GM12891 (cell line): ENCODE measurements at regions not wholly inside any gene's neighbourhood (a gene's known extent, or its start where the extent isn't known, plus 50 kb on each side); places are given as distances from the start of the nearest gene placed in this dataset.

Experiments used
- DNase-seq: peaks from one replicate; pipeline ENCODE4 v3.0.0; 2011; ENCODE audit warnings: low spot score; ENCODE audit not compliant: insufficient read length
- FAIRE-seq: peaks from 2 replicates; lab custom pipeline; 2011; peaks lifted over from hg19 to GRCh38; lab: Jason Lieb, UNC
- PAX5 ChIP-seq: IDR thresholded peaks from 2 replicates; pipeline ENCODE4 v1.6.1; 2011; ENCODE audit warnings: low read length, moderate library complexity, mild to moderate bottlenecking; ENCODE audit not compliant: insufficient read depth, severe bottlenecking
- POLR2A ChIP-seq: IDR thresholded peaks from 2 replicates; pipeline ENCODE4 v1.6.1; 2011; ENCODE audit warnings: low read depth, low read length, control low read depth
- POLR2AphosphoS5 ChIP-seq: IDR thresholded peaks from 2 replicates; pipeline ENCODE4 v1.6.1; 2011; ENCODE audit warnings: low read depth, low read length, control low read depth
- POU2F2 ChIP-seq: IDR thresholded peaks from 2 replicates; pipeline ENCODE4 v1.6.1; 2011; ENCODE audit warnings: low read depth, mild to moderate bottlenecking, control low read depth, low read length, moderate library complexity
- SPI1 ChIP-seq: IDR thresholded peaks from 2 replicates; pipeline ENCODE4 v1.6.1; 2011; ENCODE audit warnings: low read depth, low read length, control low read depth
- TAF1 ChIP-seq: IDR thresholded peaks from 2 replicates; pipeline ENCODE4 v1.6.1; 2011; ENCODE audit warnings: low read depth, low read length, control low read depth

DNA sequence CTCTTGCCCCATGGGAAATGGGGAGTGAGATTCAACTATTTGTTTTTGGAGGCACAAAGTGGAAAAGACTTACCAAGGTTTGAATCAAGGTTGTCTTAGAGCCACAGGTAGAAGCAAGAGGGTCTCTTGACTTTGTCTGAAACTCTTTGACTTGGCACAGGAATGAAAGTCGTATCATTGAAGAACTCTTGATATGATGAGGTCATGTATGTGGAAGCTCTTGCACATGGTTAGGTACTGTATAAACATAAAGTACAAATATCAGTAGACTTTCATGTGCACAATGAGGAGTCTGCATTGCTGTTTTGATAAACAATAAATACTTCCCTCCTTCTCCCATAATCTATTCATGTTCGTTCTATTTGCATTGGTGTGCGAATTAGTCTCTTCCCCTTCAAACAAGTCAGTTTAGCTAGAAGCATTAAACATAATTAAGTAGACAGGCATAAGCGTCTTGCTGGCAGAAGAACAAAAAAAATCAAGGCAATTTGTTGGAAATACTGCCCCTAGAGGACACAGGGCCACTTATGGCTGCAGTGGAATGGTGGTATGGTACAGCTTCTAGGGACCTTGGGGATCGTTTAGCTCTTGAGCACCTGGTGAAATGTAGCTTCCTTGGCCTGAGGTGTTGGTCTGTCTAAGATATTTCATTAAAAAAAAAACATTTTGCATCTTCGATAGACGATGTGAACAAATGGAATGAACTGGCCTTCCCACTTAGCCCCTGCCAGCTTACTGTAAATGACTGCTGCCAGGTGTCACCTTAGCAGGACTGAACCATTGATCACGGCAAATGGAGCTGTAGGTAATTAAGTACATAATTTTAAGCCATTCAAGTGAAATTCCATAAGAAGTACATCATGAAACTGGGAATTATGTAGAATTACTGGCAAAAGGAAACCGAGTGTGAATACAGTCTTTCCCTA, 218.0 kb upstream of the GALNT2 start:
- DNase-seq (no peak), FAIRE-seq (no peak)
- TF ChIP-seq POLR2A (no peak), SPI1 (no peak)

DNA sequence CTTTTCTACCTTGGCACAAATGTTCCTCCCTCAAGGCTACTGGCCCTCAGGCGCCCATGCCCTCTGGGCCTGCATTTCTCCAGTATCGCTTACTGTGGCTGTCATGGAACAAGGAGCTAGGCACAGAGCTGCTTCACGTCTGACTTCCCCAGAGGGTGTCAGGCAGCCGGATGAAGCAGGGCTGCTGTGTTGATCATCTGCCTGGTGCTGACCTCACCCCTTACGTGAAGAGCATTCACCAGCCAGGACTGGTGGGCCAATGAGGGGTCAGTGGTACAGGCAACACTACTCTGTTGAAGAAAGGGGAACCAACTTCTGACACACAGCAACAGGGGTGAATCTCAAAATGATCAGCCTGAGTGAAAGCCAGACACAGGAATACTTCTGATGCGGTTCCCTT, 215.5 kb upstream of the GALNT2 start:
- no peak for DNase-seq
- no peak for FAIRE-seq

DNA sequence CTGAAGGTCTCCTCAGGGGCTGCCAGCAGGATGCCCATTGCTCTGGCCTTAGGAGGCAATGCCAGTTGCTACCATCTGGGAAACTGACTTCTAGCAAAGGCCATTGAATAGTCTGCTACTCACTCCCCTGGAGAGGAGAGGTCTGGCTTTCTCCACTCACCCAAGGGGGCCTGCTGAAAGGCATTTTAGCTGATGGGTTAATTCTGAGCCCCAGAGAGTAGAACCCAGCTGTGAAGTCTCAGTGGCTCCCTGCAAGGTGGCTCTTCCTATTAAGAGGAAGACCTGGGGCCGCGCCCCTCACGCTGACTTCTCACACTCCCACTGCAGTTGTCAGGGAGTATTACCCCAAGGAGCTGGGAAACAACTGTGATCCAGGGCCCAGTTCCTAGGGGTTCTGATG, 213.3 kb upstream of the GALNT2 start:
- no peak for DNase-seq
- TF ChIP-seq TAF1 = no peak
- no peak for TF ChIP-seq POLR2AphosphoS5
- TF ChIP-seq POU2F2 = no peak
- TF ChIP-seq POLR2A = no peak
- TF ChIP-seq SPI1 = no peak
- no peak for TF ChIP-seq PAX5
- FAIRE-seq = no peak

More for the DNA sequence above, 215.5 kb upstream of the GALNT2 start:
- TF ChIP-seq PAX5 = no peak
- TF ChIP-seq TAF1 = no peak
- TF ChIP-seq POLR2A = no peak
- no peak for TF ChIP-seq SPI1
- no peak for TF ChIP-seq POU2F2

DNA sequence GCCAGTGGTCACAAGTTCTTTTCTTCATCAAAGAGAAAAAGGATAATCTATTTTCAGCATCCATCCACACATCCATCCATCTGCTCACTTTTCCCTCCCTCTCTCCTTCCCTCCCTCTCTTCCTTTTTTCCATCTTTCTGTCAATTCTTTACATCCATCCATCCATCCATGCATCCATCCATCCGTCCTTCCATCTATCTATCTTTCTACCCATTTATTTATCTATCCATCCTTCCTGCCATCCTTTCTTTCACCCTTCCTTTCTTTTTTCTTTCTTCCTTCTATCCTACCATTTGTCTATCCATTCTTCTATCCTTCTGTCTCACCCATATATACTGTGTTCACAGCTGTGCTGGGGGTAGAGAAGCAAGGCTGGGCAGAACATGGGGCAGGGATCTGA, 212.4 kb upstream of the GALNT2 start:
- DNase-seq (no peak), FAIRE-seq (no peak)
- TF ChIP-seq POLR2A (no peak), POLR2AphosphoS5 (no peak), PAX5 (no peak), SPI1 (no peak), POU2F2 (no peak), TAF1 (no peak)

DNA sequence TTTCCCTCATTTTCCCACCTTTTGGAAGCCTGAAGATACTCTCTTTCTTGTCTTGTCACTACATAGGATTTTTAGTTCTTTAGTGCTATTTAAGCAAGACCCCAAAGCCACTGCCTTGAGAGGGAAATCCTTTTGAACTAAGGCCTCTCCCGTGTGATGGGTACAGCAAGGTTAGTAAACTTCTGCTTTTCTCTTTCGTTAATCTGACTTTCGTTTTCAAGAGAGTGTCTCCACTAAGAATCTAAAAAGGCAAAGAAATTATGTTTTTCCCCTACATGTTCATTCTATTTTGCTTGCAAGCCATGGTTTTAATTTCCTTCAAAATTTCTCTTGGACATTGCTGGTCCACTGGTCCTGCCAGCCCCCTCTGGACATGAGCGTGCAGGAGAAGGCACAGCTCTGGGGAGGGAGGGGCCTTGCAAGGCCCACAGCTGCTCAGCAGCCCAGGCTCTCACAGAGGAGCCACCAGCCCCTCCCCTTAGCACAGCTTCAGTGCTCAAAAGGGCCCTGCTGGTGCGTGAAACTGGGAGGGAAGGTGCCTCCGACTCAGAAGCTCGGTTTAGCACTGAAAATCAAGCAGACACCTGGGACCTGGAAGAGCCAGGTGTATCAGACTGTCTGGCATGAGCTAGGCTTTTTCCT, 210.9 kb upstream of the GALNT2 start:
- peak; percentile 92 for FAIRE-seq
- DNase-seq = peak; percentile 59
- no peak for TF ChIP-seq POLR2AphosphoS5
- no peak for TF ChIP-seq SPI1
- TF ChIP-seq POLR2A = no peak
- TF ChIP-seq TAF1 = no peak

DNA sequence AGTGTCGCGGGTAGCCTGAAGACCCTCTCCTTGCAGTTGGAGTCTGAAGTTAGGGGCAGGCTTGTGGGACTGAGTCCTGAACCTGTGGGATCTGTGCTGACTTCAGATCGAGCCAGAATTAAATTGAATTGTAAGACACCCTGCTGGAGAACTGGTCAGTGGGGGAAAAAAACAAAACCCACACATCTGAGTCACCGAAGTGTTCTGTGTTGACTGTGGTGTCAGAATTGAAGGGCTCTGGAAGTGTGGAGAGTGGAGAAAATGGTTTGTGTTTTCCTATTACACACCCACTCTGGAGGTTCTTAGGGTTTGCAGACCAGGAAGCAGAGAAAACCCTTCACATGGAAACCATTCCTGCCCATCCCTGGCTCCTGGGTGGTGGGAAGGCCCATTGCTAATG, 209.5 kb upstream of the GALNT2 start:
- DNase-seq (no peak), FAIRE-seq (peak; percentile 35)
- TF ChIP-seq POU2F2 (no peak), SPI1 (no peak), PAX5 (no peak), POLR2A (no peak), TAF1 (no peak), POLR2AphosphoS5 (no peak)

DNA sequence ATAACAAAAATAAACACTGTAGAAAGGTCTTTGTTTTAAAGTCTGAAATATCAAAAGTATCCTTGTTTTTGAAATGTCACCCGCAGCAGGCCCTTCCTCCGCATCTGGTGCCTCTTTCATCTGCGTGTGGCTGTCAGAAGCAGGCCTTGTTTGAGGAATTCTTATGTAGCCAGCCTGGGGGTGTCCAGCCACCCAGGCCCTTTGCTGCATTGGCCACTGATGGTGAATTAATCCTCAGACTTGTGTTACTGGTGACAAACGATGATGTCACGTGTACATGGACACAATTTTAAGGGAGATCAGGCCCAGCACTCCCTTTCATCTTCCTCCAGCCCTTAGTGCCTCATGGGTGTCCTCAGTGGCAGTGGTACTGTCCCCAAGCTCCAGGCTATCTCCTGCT, 208.0 kb upstream of the GALNT2 start:
- no peak for DNase-seq
- TF ChIP-seq TAF1 (no peak), PAX5 (no peak), SPI1 (no peak), POLR2AphosphoS5 (no peak), POU2F2 (no peak), POLR2A (no peak)
- FAIRE-seq = no peak

DNA sequence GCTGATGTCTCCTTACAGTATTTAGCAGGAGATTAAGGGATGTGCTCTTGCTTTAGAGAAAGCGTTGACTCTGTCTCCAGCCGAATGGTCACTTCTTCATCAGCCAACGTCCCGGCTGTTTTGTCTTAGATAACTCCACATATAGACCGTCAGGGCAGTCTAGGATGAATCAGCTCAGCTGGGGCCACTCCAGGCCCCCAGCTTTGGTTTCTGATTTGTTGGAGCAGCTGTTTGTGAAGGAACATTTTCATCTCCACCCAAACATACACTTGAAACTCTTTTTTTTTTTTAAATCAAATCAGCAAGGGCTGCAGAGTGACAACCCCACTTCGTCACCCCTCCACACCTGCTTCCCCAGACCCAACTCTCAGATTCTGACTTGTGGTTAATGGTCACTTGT, 206.1 kb upstream of the GALNT2 start:
- FAIRE-seq = no peak
- no peak for TF ChIP-seq POLR2AphosphoS5
- no peak for TF ChIP-seq POLR2A
- TF ChIP-seq TAF1 = no peak
- no peak for TF ChIP-seq POU2F2
- TF ChIP-seq SPI1 = no peak
- TF ChIP-seq PAX5 = no peak
- no peak for DNase-seq

DNA sequence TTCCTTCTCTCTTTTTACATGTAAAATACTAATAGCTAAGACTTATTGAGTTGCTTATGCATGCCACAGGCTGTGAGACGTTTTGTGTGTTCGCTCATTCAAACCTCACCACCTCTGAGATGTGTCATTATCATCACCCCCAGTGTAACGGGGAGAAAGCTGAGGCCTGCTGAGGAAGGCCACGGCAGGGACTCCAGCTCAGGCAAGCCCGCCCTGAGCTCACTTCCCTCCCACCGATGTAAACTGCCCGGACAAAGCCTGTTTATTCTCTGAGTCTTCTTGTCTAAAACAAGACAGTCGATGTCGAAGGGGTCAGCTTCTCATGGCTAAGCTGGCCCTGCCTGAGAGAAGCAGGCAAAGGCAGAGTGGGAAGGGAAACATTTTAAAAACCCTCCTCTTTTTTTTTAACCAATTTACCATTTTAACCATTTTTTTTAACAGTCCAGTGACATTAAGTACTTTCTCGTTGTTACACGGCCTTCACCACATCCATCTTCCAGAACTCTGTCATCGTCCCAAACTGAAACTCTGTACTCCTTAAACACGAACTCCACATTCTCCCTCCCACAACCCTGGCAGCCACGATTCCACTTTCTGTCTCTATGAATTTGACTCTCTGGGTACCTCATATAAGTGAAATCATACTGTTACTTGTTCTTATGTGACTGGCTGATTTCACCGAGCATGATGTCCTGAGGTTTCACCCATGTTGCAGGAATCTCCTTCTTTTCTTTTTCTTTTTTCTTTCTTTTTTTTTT, 204.8 kb upstream of the GALNT2 start:
- TF ChIP-seq POU2F2 (no peak), TAF1 (no peak), POLR2AphosphoS5 (no peak), PAX5 (no peak), POLR2A (no peak)
- no peak for DNase-seq
- FAIRE-seq = no peak
